WTC11 (cell line): ENCODE measurements at regions not wholly inside any gene's neighbourhood (a gene's known extent, or its start where the extent isn't known, plus 50 kb on each side); places are given as distances from the start of the nearest gene placed in this dataset.

Experiments used
- CTCF ChIP-seq: fragments of 200-600 bp; IDR thresholded peaks from 2 replicates; pipeline ENCODE4 v1.8.0; 2022; ENCODE audit warnings: antibody characterized with exemption
- JUN ChIP-seq: sonication (generic); formaldehyde crosslinking; IDR thresholded peaks from 2 replicates; pipeline ENCODE4 v1.8.0; 2023; ENCODE audit warnings: mild to moderate bottlenecking, missing genetic modification reagents
- NR1H2 ChIP-seq: sonication (generic); formaldehyde crosslinking; IDR thresholded peaks from 2 replicates; pipeline ENCODE4 v1.9.0; 2021; ENCODE audit warnings: mild to moderate bottlenecking, moderate library complexity, missing genetic modification reagents
- PRRX2 ChIP-seq: fragments of 250-450 bp; sonication (Bioruptor Pico); IDR thresholded peaks from 2 replicates; pipeline ENCODE4 v1.8.0; 2021; ENCODE audit warnings: mild to moderate bottlenecking
- SMAD3 ChIP-seq: sonication (generic); formaldehyde crosslinking; IDR thresholded peaks from 2 replicates; pipeline ENCODE4 v1.8.0; 2022; ENCODE audit warnings: missing genetic modification reagents, mild to moderate bottlenecking, borderline replicate concordance
- SP1 ChIP-seq: sonication (generic); formaldehyde crosslinking; conservative IDR thresholded peaks from 2 replicates; pipeline ENCODE4 v1.8.1; 2022; ENCODE audit warnings: missing genetic modification reagents
- TF ChIP-seq, protein P1 (sequence below): sonication (generic); formaldehyde crosslinking; IDR thresholded peaks from 2 replicates; pipeline ENCODE4 v1.8.1; 2023; ENCODE audit warnings: mild to moderate bottlenecking, missing genetic modification reagents
- TF ChIP-seq, protein P2 (sequence below): sonication (generic); formaldehyde crosslinking; IDR thresholded peaks from 2 replicates; pipeline ENCODE4 v1.8.1; 2023; ENCODE audit warnings: mild to moderate bottlenecking, moderate library complexity, missing genetic modification reagents
- TF ChIP-seq, protein P3 (sequence below): fragments of 250-450 bp; sonication (Bioruptor Pico); IDR thresholded peaks from 2 replicates; pipeline ENCODE4 v1.9.0; 2021; ENCODE audit warnings: mild to moderate bottlenecking
- TF ChIP-seq, protein P4 (sequence below): sonication (generic); formaldehyde crosslinking; IDR thresholded peaks from 2 replicates; pipeline ENCODE4 v1.8.1; 2022; ENCODE audit warnings: low read depth, mild to moderate bottlenecking, moderate library complexity, missing genetic modification reagents, borderline replicate concordance

GRCh38 chr4:129999156-129999555 lies 903.2 kb downstream of the C4orf33 start:
- TF ChIP-seq CTCF (no peak), SP1 (CRISPR knock-in tag) (no peak), PRRX2 (CRISPR knock-in tag) (no peak), JUN (CRISPR knock-in tag) (no peak), SMAD3 (CRISPR knock-in tag) (no peak), NR1H2 (CRISPR knock-in tag) (no peak)
- TF ChIP-seq, protein P1, sequence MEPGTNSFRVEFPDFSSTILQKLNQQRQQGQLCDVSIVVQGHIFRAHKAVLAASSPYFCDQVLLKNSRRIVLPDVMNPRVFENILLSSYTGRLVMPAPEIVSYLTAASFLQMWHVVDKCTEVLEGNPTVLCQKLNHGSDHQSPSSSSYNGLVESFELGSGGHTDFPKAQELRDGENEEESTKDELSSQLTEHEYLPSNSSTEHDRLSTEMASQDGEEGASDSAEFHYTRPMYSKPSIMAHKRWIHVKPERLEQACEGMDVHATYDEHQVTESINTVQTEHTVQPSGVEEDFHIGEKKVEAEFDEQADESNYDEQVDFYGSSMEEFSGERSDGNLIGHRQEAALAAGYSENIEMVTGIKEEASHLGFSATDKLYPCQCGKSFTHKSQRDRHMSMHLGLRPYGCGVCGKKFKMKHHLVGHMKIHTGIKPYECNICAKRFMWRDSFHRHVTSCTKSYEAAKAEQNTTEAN (CRISPR knock-in tag) = no peak
- TF ChIP-seq, protein P2, sequence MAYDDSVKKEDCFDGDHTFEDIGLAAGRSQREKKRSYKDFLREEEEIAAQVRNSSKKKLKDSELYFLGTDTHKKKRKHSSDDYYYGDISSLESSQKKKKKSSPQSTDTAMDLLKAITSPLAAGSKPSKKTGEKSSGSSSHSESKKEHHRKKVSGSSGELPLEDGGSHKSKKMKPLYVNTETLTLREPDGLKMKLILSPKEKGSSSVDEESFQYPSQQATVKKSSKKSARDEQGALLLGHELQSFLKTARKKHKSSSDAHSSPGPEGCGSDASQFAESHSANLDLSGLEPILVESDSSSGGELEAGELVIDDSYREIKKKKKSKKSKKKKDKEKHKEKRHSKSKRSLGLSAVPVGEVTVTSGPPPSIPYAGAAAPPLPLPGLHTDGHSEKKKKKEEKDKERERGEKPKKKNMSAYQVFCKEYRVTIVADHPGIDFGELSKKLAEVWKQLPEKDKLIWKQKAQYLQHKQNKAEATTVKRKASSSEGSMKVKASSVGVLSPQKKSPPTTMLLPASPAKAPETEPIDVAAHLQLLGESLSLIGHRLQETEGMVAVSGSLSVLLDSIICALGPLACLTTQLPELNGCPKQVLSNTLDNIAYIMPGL = no peak
- TF ChIP-seq, protein P3, sequence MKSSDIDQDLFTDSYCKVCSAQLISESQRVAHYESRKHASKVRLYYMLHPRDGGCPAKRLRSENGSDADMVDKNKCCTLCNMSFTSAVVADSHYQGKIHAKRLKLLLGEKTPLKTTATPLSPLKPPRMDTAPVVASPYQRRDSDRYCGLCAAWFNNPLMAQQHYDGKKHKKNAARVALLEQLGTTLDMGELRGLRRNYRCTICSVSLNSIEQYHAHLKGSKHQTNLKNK (CRISPR knock-in tag) = no peak
- TF ChIP-seq, protein P4, sequence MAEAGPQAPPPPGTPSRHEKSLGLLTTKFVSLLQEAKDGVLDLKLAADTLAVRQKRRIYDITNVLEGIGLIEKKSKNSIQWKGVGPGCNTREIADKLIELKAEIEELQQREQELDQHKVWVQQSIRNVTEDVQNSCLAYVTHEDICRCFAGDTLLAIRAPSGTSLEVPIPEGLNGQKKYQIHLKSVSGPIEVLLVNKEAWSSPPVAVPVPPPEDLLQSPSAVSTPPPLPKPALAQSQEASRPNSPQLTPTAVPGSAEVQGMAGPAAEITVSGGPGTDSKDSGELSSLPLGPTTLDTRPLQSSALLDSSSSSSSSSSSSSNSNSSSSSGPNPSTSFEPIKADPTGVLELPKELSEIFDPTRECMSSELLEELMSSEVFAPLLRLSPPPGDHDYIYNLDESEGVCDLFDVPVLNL (CRISPR knock-in tag) = no peak
